ENCODE measurements at regions not wholly inside any gene's neighbourhood (a gene's known extent, or its start where the extent isn't known, plus 50 kb on each side); places are given as distances from the start of the nearest gene placed in this dataset.

- TF ChIP-seq CTCF (IDR thresholded peaks at IDR 0.05; ENCODE audit: low read depth, low read length, poor library complexity, severe bottlenecking): no peak
- no peak for TF ChIP-seq EZH2phosphoT487 (IDR thresholded peaks at IDR 0.05; ENCODE audit: borderline replicate concordance, low read length)
Observed at GRCh38 chr6:47407300-47408281, 70.0 kb upstream of the CD2AP start.

Data from DOHH2 (cell line).